Fibroblast of villous mesenchyme (primary cell): ENCODE measurements at regions not wholly inside any gene's neighbourhood (a gene's known extent, or its start where the extent isn't known, plus 50 kb on each side); places are given as distances from the start of the nearest gene placed in this dataset.

ENCODE experiments used
- DNase-seq: peaks from one replicate; pipeline ENCODE4 v3.0.0-alpha.2; 2010; ENCODE audit warnings: low read depth
- H3K4me3 ChIP-seq: 2 replicates; pipeline ENCODE4 v1.5.1; 2011; ENCODE audit warnings: low read depth, mild to moderate bottlenecking, low read length
- CTCF ChIP-seq: IDR thresholded peaks from 2 replicates; pipeline ENCODE4 v1.5.1; 2012; ENCODE audit warnings: low read depth, mild to moderate bottlenecking, low read length; ENCODE audit not compliant: insufficient read depth

GRCh38 chr3:104831071-104831470 lies 535.6 kb upstream of the ALCAM start:
- no peak overlapping the region for H3K4me3 ChIP-seq
- DNase-seq: no peak
- TF ChIP-seq CTCF: no peak

- no peak overlapping the region for H3K4me3 ChIP-seq
- no peak for DNase-seq
- TF ChIP-seq CTCF: no peak
These were observed 534.2 kb upstream of the ALCAM start for GRCh38 chr3:104832530-104832929.

- TF ChIP-seq CTCF: no peak
- no peak overlapping the region for H3K4me3 ChIP-seq
- no peak for DNase-seq
These were observed 531.3 kb upstream of the ALCAM start for GRCh38 chr3:104835376-104835775.

- no peak for TF ChIP-seq CTCF
- DNase-seq: peak; percentile 55
- H3K4me3 ChIP-seq: no peak overlapping the region
These were observed 520.4 kb upstream of the ALCAM start for GRCh38 chr3:104846270-104846669.

- TF ChIP-seq CTCF: no peak
- no peak for DNase-seq
These were observed 517.6 kb upstream of the ALCAM start for GRCh38 chr3:104849070-104849469.

GRCh38 chr3:104854468-104854867 lies 512.2 kb upstream of the ALCAM start:
- no peak for TF ChIP-seq CTCF
- no peak overlapping the region for H3K4me3 ChIP-seq

More at GRCh38 chr3:104849070-104849469, 517.6 kb upstream of the ALCAM start:
- H3K4me3 ChIP-seq: no peak overlapping the region

GRCh38 chr3:104855702-104856101 lies 511.0 kb upstream of the ALCAM start:
- no peak overlapping the region for H3K4me3 ChIP-seq
- TF ChIP-seq CTCF: no peak
- no peak for DNase-seq

More at GRCh38 chr3:104854468-104854867, 512.2 kb upstream of the ALCAM start:
- DNase-seq: no peak
